GM18502 (cell line): ENCODE measurements at regions not wholly inside any gene's neighbourhood (a gene's known extent, or its start where the extent isn't known, plus 50 kb on each side); places are given as distances from the start of the nearest gene placed in this dataset.

ENCODE experiments used
- ATAC-seq: cut with Tn5 transposase; IDR thresholded peaks from one replicate; pipeline ENCODE4 v1.9.1; 2021; ENCODE audit warnings: mild to moderate bottlenecking; ENCODE audit not compliant: unreplicated experiment, poor library complexity

GRCh38 chr2:16123856-16124780 lies 183.8 kb downstream of the MYCN start:
- ATAC-seq = no peak

GRCh38 chr2:16123421-16123820 lies 183.1 kb downstream of the MYCN start:
- no peak for ATAC-seq

GRCh38 chr2:16122556-16122955 lies 182.2 kb downstream of the MYCN start:
- ATAC-seq = no peak

- ATAC-seq = no peak
Measured at GRCh38 chr2:16121986-16122390, 181.6 kb downstream of the MYCN start.

GRCh38 chr2:16121231-16121985 lies 181.1 kb downstream of the MYCN start:
- ATAC-seq = no peak

GRCh38 chr2:16120591-16121180 lies 180.3 kb downstream of the MYCN start:
- ATAC-seq = no peak

- no peak for ATAC-seq
Measured at GRCh38 chr2:16119741-16120140, 179.4 kb downstream of the MYCN start.

- ATAC-seq = no peak
Measured at GRCh38 chr2:16118611-16119590, 178.6 kb downstream of the MYCN start.

- no peak for ATAC-seq
Measured at GRCh38 chr2:16117791-16118610, 177.7 kb downstream of the MYCN start.

GRCh38 chr2:16117021-16117700 lies 176.8 kb downstream of the MYCN start:
- no peak for ATAC-seq

GRCh38 chr2:16115881-16116830 lies 175.8 kb downstream of the MYCN start:
- no peak for ATAC-seq

GRCh38 chr2:16115291-16115690 lies 174.9 kb downstream of the MYCN start:
- no peak for ATAC-seq

GRCh38 chr2:16114836-16115235 lies 174.5 kb downstream of the MYCN start:
- ATAC-seq = no peak

- no peak for ATAC-seq
Measured at GRCh38 chr2:16114070-16114469, 173.7 kb downstream of the MYCN start.

- no peak for ATAC-seq
Measured at GRCh38 chr2:16113568-16113967, 173.2 kb downstream of the MYCN start.

- no peak for ATAC-seq
Measured at GRCh38 chr2:16112972-16113560, 172.7 kb downstream of the MYCN start.
